GM21526 (cell line): ENCODE measurements at regions not wholly inside any gene's neighbourhood (a gene's known extent, or its start where the extent isn't known, plus 50 kb on each side); places are given as distances from the start of the nearest gene placed in this dataset.
"Not testable (repeated sequence)": the region's sequence is repeated elsewhere in the genome, so short reads cannot be mapped to it uniquely, and the experiment has no call there.

Experiments used
- ATAC-seq: cut with Tn5 transposase; IDR thresholded peaks from one replicate; pipeline ENCODE4 v1.9.1; 2021; ENCODE audit warnings: moderate library complexity; ENCODE audit not compliant: unreplicated experiment, low FRiP score

DNA sequence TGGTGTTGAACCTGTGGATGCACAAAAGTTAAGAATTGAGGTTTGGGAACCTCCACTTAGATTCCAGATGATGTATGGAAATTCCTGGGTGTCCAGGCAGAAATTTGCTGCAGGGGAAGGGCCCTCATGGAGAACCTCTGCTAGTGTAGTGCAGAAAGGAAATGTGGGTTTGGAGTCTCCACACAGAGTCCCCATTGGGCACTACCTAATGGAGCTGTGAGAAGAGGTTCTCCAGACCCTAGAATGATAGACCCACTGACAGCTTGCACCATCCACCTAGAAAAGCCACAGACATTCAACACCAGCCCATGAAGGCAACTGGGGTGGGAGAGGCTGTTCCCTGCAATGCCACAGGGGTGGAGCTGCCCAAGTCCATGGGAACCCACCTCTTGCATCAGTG, 1032.8 kb upstream of the EPHA6 start:
- ATAC-seq = no peak

DNA sequence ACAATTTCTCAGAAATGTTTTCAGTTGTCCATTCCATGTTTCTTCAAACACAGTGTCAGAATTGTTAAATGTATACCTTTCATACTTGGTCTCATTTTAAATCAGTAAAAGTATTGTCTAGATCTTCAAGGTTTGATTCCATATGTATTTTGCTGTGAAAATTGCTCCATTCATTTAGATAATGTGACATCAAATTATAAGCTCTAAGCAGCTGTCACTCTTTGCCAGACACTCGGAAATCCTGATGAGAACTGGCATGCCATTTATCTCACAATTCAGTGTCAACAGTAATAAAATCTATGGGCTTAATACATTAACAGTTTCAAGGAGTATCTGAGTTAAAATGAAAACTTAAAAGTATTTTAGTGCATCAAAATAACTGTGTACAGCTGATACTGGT, 1025.3 kb upstream of the EPHA6 start:
- no peak for ATAC-seq

GRCh38 chr3:95797081-95797480, 1017.3 kb upstream of the EPHA6 start:
- ATAC-seq = no peak

- no peak for ATAC-seq
Observed at GRCh38 chr3:95798628-95799027, 1015.8 kb upstream of the EPHA6 start.

DNA sequence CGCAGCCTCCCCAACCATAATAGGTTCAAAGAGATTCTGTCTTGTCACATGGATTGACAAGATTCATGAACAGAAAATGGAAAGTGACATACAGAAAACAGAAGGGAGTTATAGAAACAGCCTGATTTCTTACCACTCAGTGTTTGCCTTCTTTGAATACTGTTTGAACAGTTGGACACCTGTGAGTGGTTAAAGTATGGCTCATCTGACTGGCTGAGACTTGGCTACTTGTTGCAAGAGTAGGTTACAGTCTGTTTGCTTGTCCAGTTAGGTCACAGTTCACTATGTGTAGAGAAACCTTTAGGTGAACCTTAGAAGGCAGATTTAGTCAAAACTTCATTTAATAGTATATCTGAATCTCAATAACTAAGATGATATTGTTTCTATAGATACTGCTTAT, 1003.9 kb upstream of the EPHA6 start:
- ATAC-seq = no peak

DNA sequence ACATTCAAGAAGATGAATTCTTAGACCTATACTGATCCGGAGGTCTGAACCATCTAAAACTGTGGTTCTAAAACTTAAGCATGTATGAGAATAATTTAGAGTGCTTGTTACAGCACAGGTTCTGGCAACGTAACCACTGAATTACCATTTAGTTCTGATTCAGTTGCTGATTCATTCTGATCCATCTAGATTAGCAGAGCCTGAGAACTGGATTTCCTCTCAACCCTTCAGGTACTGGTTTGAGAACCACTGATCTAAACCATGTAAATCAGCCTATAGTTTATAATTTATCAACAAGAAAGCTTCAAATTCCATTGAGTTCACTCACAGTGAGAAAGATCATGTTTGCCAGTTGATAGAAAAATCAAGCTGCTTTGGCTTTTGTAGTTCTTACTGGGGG, 1001.1 kb upstream of the EPHA6 start:
- no peak for ATAC-seq

DNA sequence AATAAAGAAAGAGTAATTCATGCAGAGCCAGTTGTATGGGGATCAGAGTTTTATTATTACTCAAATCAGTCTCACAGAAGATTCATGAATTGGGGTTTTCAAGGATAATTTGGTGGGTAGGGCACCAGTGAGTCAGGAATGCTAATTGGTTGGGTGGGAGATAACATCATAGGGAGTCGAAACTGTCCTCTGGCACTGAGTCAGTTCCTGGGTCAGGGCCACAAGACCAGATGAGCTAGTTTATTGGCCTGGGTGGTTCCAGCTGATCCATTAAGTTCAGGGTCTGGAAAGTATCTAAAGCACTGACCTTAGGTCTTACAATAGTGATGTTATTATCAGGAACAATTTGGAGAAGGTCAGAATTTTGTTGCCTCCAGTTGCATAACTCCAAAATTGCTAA, 998.6 kb upstream of the EPHA6 start:
- no peak for ATAC-seq

GRCh38 chr3:95826419-95826818, 988.0 kb upstream of the EPHA6 start:
- ATAC-seq = no peak

- ATAC-seq = no peak
Observed at GRCh38 chr3:95832146-95832545, 982.2 kb upstream of the EPHA6 start.

DNA sequence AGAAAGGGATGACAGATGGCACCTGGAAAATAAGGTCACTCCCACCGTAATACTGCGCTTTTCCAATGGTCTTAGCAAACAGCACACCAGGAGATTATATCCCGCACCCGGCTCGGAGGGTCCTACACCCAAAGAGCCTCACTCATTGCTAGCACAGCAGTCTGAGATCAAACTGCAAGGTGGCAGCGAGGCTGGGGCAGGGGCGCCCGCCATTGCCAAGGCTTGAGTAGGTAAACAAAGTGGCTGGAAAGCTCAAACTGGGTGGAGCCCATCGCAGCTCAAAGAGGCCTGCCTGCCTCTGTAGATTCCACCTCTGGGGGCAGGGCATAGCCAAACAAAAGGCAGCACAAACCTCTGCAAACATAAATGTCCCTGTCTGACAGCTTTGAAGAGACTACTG, 953.8 kb upstream of the EPHA6 start:
- not testable (repeated sequence) for ATAC-seq

DNA sequence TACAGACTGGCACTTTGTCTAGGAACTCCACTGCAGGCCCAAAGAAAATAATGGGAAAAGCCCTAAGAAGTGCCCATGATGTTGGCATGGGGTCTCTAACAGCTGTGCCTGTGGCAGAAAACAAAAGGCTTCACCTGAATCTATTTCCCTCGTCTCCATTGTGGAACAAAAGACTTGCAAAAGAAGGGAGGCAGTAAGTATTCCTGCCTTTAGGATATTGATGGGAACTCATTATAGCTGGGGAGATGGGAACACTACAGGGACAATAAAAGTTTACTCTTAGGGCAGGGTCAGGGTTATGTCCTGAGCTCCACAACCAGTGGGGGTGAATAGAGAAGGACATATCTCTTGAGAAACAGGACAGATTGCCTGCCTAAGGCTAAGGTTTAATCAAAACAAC, 930.6 kb upstream of the EPHA6 start:
- ATAC-seq = no peak

DNA sequence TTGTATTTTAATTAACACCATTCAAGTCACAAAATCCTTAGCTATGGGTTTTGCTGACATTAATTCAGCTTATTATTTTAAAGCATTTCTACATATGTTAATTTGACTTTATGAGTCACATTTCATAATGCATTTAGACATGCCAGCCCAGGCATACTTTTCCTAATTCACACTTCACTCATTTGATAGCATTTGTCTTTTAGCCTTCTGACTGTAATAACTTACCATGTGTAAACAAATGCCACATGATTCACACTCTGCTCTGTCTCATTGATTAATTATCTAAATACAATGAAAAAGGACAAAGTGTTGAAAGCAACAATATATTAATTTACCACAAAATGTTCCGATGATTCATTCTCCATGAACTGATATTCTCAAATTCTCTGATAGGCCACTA, 927.8 kb upstream of the EPHA6 start:
- no peak for ATAC-seq

GRCh38 chr3:95887114-95887513, 927.3 kb upstream of the EPHA6 start:
- no peak for ATAC-seq

GRCh38 chr3:95894820-95895219, 919.6 kb upstream of the EPHA6 start:
- ATAC-seq = no peak

- no peak for ATAC-seq
Observed at GRCh38 chr3:95899494-95899893, 914.9 kb upstream of the EPHA6 start.

- no peak for ATAC-seq
Observed at GRCh38 chr3:95899911-95900310, 914.5 kb upstream of the EPHA6 start.

GRCh38 chr3:95901948-95902347, 912.4 kb upstream of the EPHA6 start:
- no peak for ATAC-seq

DNA sequence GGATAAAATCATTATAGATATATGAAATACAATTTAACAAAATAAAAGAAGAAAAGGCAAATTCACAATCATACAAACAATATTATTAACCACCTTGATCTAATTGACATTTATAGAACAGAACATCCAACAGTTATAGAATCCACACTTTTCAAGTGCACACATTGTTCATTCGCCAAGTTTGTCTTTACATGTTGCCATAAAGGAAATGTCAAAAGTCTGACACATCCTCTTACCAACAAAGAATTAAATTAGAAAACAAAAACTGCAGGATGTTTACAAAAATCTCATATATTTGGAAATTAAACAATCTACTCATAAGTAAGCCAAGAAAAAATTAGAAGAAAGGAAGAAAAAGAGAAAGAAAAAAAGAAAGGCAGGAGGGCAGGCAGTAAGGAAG, 909.2 kb upstream of the EPHA6 start:
- no peak for ATAC-seq

- ATAC-seq = no peak
Observed at GRCh38 chr3:95911767-95912166, 902.6 kb upstream of the EPHA6 start.

DNA sequence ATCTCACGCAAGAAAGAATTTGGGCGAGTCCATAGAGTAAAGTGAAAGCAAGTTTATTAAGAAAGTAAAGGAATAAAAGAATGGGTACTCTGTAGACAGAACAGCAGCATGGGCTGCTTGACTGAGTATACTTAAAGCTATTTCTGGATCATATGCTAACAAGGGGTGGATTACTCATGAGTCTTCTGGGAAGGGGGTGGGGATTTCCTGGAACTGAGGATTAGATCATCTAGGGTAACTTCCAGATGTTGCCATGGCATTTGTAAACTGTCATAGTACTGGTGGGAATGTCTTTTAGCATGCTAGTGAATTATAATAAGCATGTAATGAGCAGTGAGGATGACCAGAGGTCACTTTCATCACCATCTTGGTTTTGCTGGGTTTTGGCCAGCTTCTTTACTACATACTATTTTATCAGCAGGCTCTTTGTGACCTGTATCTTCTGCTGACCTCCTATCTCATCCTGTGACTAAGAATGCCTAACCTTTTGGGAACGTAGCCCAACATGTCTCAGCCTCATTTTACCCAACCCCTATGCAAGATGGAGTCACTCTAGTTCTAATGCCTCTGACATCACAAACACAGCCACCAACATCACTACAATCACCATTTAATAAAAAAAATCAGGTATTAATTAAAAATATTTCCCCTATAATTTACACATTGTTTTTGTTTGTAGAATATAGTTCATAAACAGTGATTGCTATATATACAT, 890.7 kb upstream of the EPHA6 start:
- no peak for ATAC-seq

DNA sequence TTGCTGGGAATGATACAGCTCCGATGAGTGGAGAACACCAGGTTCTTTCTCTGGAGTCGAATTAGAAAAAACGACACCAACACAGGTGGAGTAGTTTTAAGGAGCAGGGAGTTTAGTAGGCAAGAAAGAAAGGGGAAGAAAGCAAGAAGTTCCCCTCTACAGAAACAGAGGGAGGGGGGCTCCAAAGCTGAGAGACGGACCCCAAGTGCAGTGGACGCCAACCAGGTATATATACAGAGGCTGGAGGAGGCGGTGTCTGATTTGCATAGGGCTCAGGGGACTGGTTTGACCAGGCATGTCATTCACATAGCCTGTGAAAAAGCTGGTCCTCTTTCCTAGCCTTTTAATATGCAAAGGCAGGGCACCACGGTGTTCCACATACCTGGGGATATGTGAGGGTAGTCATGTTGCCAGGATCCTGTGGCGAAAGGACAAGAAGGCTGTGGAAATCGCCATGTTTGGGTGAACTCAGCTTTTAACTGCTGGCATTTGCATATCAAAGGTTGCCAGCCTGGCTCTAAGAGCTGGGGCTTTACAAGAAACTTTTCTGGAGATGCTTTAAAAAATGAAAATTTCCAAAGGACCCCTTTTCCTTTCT, 887.4 kb upstream of the EPHA6 start:
- no peak for ATAC-seq

DNA sequence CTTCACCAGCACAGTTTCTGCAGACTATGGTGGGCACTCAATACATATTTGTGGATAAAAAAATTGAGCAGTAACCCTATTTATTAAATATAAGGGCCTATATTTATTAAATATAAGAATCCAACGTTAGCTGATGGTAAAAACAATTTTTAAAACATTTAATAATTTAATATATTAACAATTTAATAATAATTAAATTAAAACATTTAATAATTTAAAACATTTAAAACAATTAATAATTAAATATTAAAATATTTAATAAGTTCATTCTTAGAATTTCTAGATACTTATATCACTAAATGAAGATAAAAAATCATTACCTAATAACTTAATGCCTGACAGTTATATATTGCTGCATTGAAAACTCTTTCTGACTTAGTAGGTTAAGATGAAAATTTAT, 880.2 kb upstream of the EPHA6 start:
- ATAC-seq = no peak
